ENCODE measurements at regions not wholly inside any gene's neighbourhood (a gene's known extent, or its start where the extent isn't known, plus 50 kb on each side); places are given as distances from the start of the nearest gene placed in this dataset.

- TF ChIP-seq CTCF (IDR thresholded peaks at IDR 0.05) (no peak), POLR2A (IDR thresholded peaks at IDR 0.05) (no peak)
Measured at GRCh38 chr1:30467101-30467500, 256.3 kb downstream of the MATN1 start.

All from thyroid gland (tissue), 4 donors.